Heart left ventricle (tissue), 13 donors: ENCODE measurements at regions not wholly inside any gene's neighbourhood (a gene's known extent, or its start where the extent isn't known, plus 50 kb on each side); places are given as distances from the start of the nearest gene placed in this dataset.

Experiments used
- CTCF ChIP-seq, 12 donors: fragments of 200-600 bp; sonication (generic) in 4 of 12; IDR thresholded peaks; one replicate each; pipeline versions ENCODE4 v1.5.0 to v1.8.0; 2018 to 2022; ENCODE audit warnings: antibody characterized with exemption in 12 of 12, mild to moderate bottlenecking in 5 of 12
- POLR2A ChIP-seq, 2 donors: fragments of 450-650 bp; IDR thresholded peaks; one replicate each; pipeline ENCODE4 v1.6.1; 2017; ENCODE audit warnings: antibody characterized with exemption in 2 of 2, mild to moderate bottlenecking in 2 of 2, moderate library complexity in 2 of 2
- donor health status: ischemic (EF 13 %, LVEDD 7.1; RV severe dilation, severe dysfunction).
- donor health status: DM: no; HTN: yes; CAD: no.
- donor health status: DM: no; HTN: no; CAD: no.
- donor health status: ischemic (EF 25% LVEDD 6.9; RV normal size, moderate dysfunction).
- donor health status: ischemic (EF 25% LVEDD 5.7; RV mildly dilated, moderate dysfunction).
- donor health status: ischemic (EF 35%, LVEDD 5.7; RV mildly dilated, moderate dysfunction).
- donor health status: nonischemic (EF 11% LVEDD 7.7; RV severe dilation, severe dysfunction).
- donor health status: DM: yes; HTN: yes; CAD: no.
- donor health status: PGD.
- donor health status: ischemic (EF 29% LVEDD 5.4; RV normal size, mild dysfunction).
- donor health status: nonischemic (EF 23%, LVEDD 6.1; RV moderate dilation, normal function).

GRCh38 chr1:37403166-37403565 lies 71.2 kb upstream of the ZC3H12A start:
- TF ChIP-seq CTCF (IDR thresholded peaks at IDR 0.05): no peak
- no peak for TF ChIP-seq POLR2A (IDR thresholded peaks at IDR 0.05)
